K562 (cell line): ENCODE measurements at regions not wholly inside any gene's neighbourhood (a gene's known extent, or its start where the extent isn't known, plus 50 kb on each side); places are given as distances from the start of the nearest gene placed in this dataset.

Experiments used
- CHD4 ChIP-seq: fragments of 200-600 bp; sonication (generic); IDR thresholded peaks from 3 replicates; pipeline ENCODE4 v1.6.1; 2012; ENCODE audit warnings: low read depth, mild to moderate bottlenecking, mixed read lengths, low read length, inconsistent platforms; ENCODE audit not compliant: insufficient read depth, insufficient replicate concordance, poor library complexity, severe bottlenecking
- CREBBP ChIP-seq: IDR thresholded peaks from one replicate; pipeline ENCODE4 v1.6.1; 2012; ENCODE audit warnings: low read depth, mild to moderate bottlenecking, control low read depth, inconsistent platforms, low read length
- EGR1 ChIP-seq: fragments of 450-650 bp; conservative IDR thresholded peaks from 2 replicates; pipeline ENCODE4 v1.6.1; 2017; ENCODE audit warnings: mild to moderate bottlenecking
- ETV1 ChIP-seq: fragments of 450-650 bp; conservative IDR thresholded peaks from 2 replicates; pipeline ENCODE4 v1.6.1; 2016; ENCODE audit warnings: missing genetic modification characterization, control low read depth, low read depth, missing compliant biosample characterization
- HNRNPLL ChIP-seq: fragments of 200-400 bp; formaldehyde crosslinking; IDR thresholded peaks from 2 replicates; pipeline ENCODE4 v1.6.1; 2017; ENCODE audit warnings: low read length, low read depth, mild to moderate bottlenecking; ENCODE audit not compliant: poor library complexity, severe bottlenecking
- NEUROD1 ChIP-seq: fragments of 150-350 bp; IDR thresholded peaks from 2 replicates; pipeline ENCODE4 v1.6.1; 2014; ENCODE audit warnings: borderline replicate concordance, low read length, low read depth; ENCODE audit not compliant: partially characterized antibody
- NFIC ChIP-seq: fragments of 450-650 bp; IDR thresholded peaks from 2 replicates; pipeline ENCODE4 v1.6.1; 2017; ENCODE audit warnings: mild to moderate bottlenecking, inconsistent platforms
- RBM34 ChIP-seq: fragments of 200-400 bp; formaldehyde crosslinking; IDR thresholded peaks from 2 replicates; pipeline ENCODE4 v1.6.1; 2018; ENCODE audit warnings: low read length, borderline replicate concordance; ENCODE audit not compliant: insufficient read depth
- SRF ChIP-seq, 2 experiments: fragments of 250-450, 450-650 bp in 1 of 2; sonication (Bioruptor Pico) in 1 of 2; sonication (generic) in 1 of 2; formaldehyde crosslinking; IDR thresholded peaks; 2 replicates each; pipeline versions ENCODE4 v1.5.0 to v1.5.1; 2020 to 2022; ENCODE audit warnings: mild to moderate bottlenecking in 1 of 2, missing genetic modification reagents in 1 of 2
- TAF7 ChIP-seq: fragments of 450-650 bp; IDR thresholded peaks from 2 replicates; pipeline ENCODE4 v1.6.1; 2016; ENCODE audit warnings: missing genetic modification characterization, missing compliant biosample characterization
- TCF7 ChIP-seq: sonication (generic); IDR thresholded peaks from 2 replicates; pipeline ENCODE4 v1.6.1; 2016; ENCODE audit warnings: antibody characterized with exemption, borderline replicate concordance
- TCFL5 ChIP-seq: fragments of 250-450 bp; sonication (Bioruptor Pico); conservative IDR thresholded peaks from 2 replicates; pipeline ENCODE4 v1.6.1; 2021; ENCODE audit warnings: mild to moderate bottlenecking, moderate library complexity, matching md5 sums
- ZNF583 ChIP-seq: fragments of 250-450 bp; sonication (Bioruptor Pico); IDR thresholded peaks from 2 replicates; pipeline ENCODE4 v1.4.0; 2020
- TF ChIP-seq, protein P1 (sequence below): fragments of 250-450 bp; sonication (Bioruptor Pico); IDR thresholded peaks from 2 replicates; pipeline ENCODE4 v1.4.0; 2020; ENCODE audit warnings: mild to moderate bottlenecking
- TF ChIP-seq, protein P2 (sequence below): fragments of 450-650 bp; IDR thresholded peaks from 2 replicates; pipeline ENCODE4 v1.6.1; 2018; ENCODE audit warnings: mild to moderate bottlenecking, low read depth; ENCODE audit not compliant: partially characterized antibody
- TF ChIP-seq, protein P3 (sequence below), 3 experiments: fragments of 200-800 bp in 1 of 3; sonication (Bioruptor generic) in 1 of 3; sonication (generic) in 1 of 3; formaldehyde crosslinking in 1 of 3; IDR thresholded peaks; 2 replicates each; pipeline versions ENCODE4 v1.6.1 to v1.8.0; 2016 to 2022; ENCODE audit warnings: mild to moderate bottlenecking in 2 of 3, missing compliant biosample characterization in 2 of 3, missing genetic modification characterization in 2 of 3, missing genetic modification reagents in 1 of 3
- TF ChIP-seq, protein P4 (sequence below): IDR thresholded peaks from 2 replicates; pipeline ENCODE4 v1.6.1; 2011; ENCODE audit not compliant: insufficient read length; ENCODE audit errors: extremely low read depth
- TF ChIP-seq, protein P5 (sequence below), 2 experiments: IDR thresholded peaks; 2 replicates each; pipeline ENCODE4 v1.6.1; 2011; ENCODE audit warnings: borderline replicate concordance in 1 of 2, control low read depth in 1 of 2, low read depth in 1 of 2, low read length in 1 of 2, mild to moderate bottlenecking in 1 of 2, mixed read lengths in 1 of 2, moderate library complexity in 1 of 2; ENCODE audit not compliant: insufficient read depth in 1 of 2, insufficient read length in 1 of 2, poor library complexity in 1 of 2, severe bottlenecking in 1 of 2; ENCODE audit errors: extremely low read depth in 1 of 2

DNA sequence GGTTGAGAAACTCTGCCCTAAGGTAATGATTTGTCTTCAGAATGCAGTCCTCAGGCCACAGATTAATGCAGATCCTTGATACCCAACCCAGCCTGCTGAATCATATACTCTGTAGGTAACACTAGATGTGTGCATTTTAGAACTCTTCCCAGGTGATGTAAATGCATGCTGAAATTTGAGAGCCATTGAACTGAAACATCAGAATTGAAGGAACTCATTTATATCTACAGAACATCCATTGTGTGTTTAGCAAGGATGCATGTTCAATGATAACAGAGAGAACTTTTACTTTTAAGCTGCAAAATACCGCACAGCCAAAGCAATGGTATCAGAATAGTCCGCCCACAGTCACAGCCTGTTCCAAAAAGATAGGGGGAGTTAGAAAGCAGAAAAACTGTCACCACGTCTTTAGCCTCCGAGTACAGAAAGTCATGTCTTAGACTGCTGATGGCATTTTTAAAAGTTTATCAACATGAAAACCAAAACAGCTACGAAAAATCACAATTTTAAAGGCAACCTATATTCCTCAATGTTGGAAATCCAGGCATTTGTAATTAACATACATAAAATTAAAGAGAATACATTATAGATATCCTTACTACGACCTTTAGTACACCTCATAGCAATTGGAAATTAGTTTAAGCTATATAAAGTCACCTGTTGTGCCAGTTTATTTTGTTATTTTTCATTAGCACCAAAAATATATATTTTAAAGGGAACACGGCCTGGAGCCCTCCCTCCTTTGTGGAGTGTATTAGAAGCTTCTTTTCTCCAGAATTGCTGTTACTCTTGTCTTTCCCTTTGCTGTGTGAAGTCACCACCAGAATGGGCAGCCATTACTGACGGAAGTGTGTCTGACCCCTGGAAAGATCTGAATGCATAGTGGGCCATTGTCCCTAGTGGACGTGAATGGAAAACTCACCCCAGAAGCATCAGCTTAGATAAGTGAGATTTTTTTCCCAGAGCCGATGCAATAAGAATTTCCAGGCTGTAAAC is 65.8 kb upstream of the PRKAR2B start (continued):
- TF ChIP-seq, protein P1, sequence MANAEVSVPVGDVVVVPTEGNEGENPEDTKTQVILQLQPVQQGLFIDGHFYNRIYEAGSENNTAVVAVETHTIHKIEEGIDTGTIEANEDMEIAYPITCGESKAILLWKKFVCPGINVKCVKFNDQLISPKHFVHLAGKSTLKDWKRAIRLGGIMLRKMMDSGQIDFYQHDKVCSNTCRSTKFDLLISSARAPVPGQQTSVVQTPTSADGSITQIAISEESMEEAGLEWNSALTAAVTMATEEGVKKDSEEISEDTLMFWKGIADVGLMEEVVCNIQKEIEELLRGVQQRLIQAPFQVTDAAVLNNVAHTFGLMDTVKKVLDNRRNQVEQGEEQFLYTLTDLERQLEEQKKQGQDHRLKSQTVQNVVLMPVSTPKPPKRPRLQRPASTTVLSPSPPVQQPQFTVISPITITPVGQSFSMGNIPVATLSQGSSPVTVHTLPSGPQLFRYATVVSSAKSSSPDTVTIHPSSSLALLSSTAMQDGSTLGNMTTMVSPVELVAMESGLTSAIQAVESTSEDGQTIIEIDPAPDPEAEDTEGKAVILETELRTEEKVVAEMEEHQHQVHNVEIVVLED (CRISPR knock-in tag) = 0 out of 2 replicates have a peak, but pooled peaks have one; percentile 6
- peak; percentile 85 for TF ChIP-seq ETV1 (tag)
- TF ChIP-seq, protein P2, sequence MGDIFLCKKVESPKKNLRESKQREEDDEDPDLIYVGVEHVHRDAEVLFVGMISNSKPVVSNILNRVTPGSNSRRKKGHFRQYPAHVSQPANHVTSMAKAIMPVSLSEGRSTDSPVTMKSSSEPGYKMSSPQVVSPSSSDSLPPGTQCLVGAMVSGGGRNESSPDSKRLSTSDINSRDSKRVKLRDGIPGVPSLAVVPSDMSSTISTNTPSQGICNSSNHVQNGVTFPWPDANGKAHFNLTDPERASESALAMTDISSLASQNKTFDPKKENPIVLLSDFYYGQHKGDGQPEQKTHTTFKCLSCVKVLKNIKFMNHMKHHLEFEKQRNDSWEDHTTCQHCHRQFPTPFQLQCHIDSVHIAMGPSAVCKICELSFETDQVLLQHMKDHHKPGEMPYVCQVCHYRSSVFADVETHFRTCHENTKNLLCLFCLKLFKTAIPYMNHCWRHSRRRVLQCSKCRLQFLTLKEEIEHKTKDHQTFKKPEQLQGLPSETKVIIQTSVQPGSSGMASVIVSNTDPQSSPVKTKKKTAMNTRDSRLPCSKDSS = no peak
- TF ChIP-seq NEUROD1 = peak; percentile 84
- TF ChIP-seq TCF7 = peak; percentile 92; the same call in 1 of the 2 replicates
- TF ChIP-seq HNRNPLL = no peak
- TF ChIP-seq CREBBP = no peak
- TF ChIP-seq RBM34 = no peak
- no peak for TF ChIP-seq TAF7 (tag)
- TF ChIP-seq ZNF583 = peak; percentile 83; the same call in 1 of the 2 replicates
- TF ChIP-seq EGR1 = peak; percentile 99
- TF ChIP-seq CHD4 = no peak
- no peak for TF ChIP-seq SRF (CRISPR knock-in tag; IDR thresholded peaks at IDR 0.05)
- no peak for TF ChIP-seq TCFL5 (CRISPR knock-in tag)
- TF ChIP-seq, protein P3, sequence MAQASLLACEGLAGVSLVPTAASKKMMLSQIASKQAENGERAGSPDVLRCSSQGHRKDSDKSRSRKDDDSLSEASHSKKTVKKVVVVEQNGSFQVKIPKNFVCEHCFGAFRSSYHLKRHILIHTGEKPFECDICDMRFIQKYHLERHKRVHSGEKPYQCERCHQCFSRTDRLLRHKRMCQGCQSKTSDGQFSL (CRISPR knock-in tag; IDR thresholded peaks at IDR 0.05) = no peak
- TF ChIP-seq, protein P3 (tag; IDR thresholded peaks at IDR 0.05) = peak in 1 of 2 experiments; percentile 56; a peak in 1 of 4 replicates
- TF ChIP-seq, protein P4, sequence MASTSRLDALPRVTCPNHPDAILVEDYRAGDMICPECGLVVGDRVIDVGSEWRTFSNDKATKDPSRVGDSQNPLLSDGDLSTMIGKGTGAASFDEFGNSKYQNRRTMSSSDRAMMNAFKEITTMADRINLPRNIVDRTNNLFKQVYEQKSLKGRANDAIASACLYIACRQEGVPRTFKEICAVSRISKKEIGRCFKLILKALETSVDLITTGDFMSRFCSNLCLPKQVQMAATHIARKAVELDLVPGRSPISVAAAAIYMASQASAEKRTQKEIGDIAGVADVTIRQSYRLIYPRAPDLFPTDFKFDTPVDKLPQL = no peak
- TF ChIP-seq, protein P5, sequence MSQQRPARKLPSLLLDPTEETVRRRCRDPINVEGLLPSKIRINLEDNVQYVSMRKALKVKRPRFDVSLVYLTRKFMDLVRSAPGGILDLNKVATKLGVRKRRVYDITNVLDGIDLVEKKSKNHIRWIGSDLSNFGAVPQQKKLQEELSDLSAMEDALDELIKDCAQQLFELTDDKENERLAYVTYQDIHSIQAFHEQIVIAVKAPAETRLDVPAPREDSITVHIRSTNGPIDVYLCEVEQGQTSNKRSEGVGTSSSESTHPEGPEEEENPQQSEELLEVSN (IDR thresholded peaks at IDR 0.05; ENCODE audit: borderline replicate concordance in 1 of 2, extremely low read depth in 1 of 2, insufficient read depth in 1 of 2, insufficient read length in 1 of 2, low read depth in 1 of 2, low read length in 1 of 2, poor library complexity in 1 of 2, severe bottlenecking in 1 of 2) = no peak
- TF ChIP-seq NFIC = peak; percentile 93
